Eye (tissue), 1 donor: ENCODE measurements at regions not wholly inside any gene's neighbourhood (a gene's known extent, or its start where the extent isn't known, plus 50 kb on each side); places are given as distances from the start of the nearest gene placed in this dataset.
"Not testable (repeated sequence)": the region's sequence is repeated elsewhere in the genome, so short reads cannot be mapped to it uniquely, and the experiment has no call there.

Experiments
- DNase-seq: peaks from one replicate; pipeline ENCODE4 v3.0.0-alpha.2; 2015

GRCh38 chr10:8173866-8174243, 119.4 kb downstream of the GATA3 start:
- no peak for DNase-seq

GRCh38 chr10:8174762-8175161, 120.3 kb downstream of the GATA3 start:
- peak; percentile 45 for DNase-seq

- DNase-seq, result not testable (repeated sequence)
These were observed 123.0 kb downstream of the GATA3 start for GRCh38 chr10:8177526-8177925.

GRCh38 chr10:8179773-8180172, 125.3 kb downstream of the GATA3 start:
- DNase-seq, result not testable (repeated sequence)

GRCh38 chr10:8180360-8181109, 126.0 kb downstream of the GATA3 start:
- peak; percentile 23 for DNase-seq

GRCh38 chr10:8181496-8182157, 127.1 kb downstream of the GATA3 start:
- no peak for DNase-seq

- DNase-seq, result no peak
These were observed 128.3 kb downstream of the GATA3 start for GRCh38 chr10:8182806-8183205.

GRCh38 chr10:8183241-8183704, 128.8 kb downstream of the GATA3 start:
- DNase-seq, result no peak

- DNase-seq, result no peak
These were observed 132.7 kb downstream of the GATA3 start for GRCh38 chr10:8187171-8187666.

GRCh38 chr10:8189458-8189857, 135.0 kb downstream of the GATA3 start:
- DNase-seq, result no peak

- DNase-seq, result no peak
These were observed 137.8 kb downstream of the GATA3 start for GRCh38 chr10:8192301-8192700.

- DNase-seq, result no peak
These were observed 139.1 kb downstream of the GATA3 start for GRCh38 chr10:8193546-8193945.

- no peak for DNase-seq
These were observed 139.6 kb downstream of the GATA3 start for GRCh38 chr10:8194050-8194449.

- DNase-seq, result no peak
These were observed 152.4 kb downstream of the GATA3 start for GRCh38 chr10:8206882-8207281.

GRCh38 chr10:8211631-8212030, 157.1 kb downstream of the GATA3 start:
- DNase-seq, result no peak

GRCh38 chr10:8213735-8214134, 159.2 kb downstream of the GATA3 start:
- DNase-seq, result no peak

- DNase-seq, result no peak
These were observed 160.1 kb downstream of the GATA3 start for GRCh38 chr10:8214587-8214986.

GRCh38 chr10:8216893-8217292, 162.4 kb downstream of the GATA3 start:
- DNase-seq, result no peak

- peak; percentile 12 for DNase-seq
These were observed 167.0 kb downstream of the GATA3 start for GRCh38 chr10:8221451-8221850.

GRCh38 chr10:8224591-8224990, 170.1 kb downstream of the GATA3 start:
- DNase-seq, result no peak

GRCh38 chr10:8225187-8225586, 170.7 kb downstream of the GATA3 start:
- no peak for DNase-seq

- DNase-seq, result no peak
These were observed 172.8 kb downstream of the GATA3 start for GRCh38 chr10:8227246-8227645.

- DNase-seq, result no peak
These were observed 174.7 kb downstream of the GATA3 start for GRCh38 chr10:8229153-8229552.

GRCh38 chr10:8230902-8231301, 176.4 kb downstream of the GATA3 start:
- no peak for DNase-seq
